ENCODE measurements at regions not wholly inside any gene's neighbourhood (a gene's known extent, or its start where the extent isn't known, plus 50 kb on each side); places are given as distances from the start of the nearest gene placed in this dataset.

DNA sequence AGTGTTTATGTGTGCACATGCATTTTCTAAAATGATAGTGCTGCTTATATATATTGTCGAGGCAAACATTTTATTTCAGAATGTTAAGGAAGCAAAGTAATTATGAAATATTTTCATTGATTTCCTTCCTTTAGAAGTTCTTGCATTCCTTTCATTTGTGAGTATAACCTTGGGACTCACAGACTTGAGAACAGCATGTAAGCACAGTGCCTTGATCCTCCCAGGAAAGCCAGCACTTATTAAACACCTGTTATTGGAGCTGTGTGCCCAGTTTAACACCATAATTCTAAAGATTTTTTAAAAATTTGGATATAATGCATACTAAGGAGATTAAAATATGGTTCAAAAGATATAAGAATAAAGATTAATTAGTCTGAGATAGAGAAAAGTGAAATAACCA, 554.4 kb upstream of the FAM98A start (continued):
- TF ChIP-seq EMX1 (CRISPR knock-in tag; IDR thresholded peaks at IDR 0.05) = no peak
- no peak for TF ChIP-seq NFE2L1 (CRISPR knock-in tag; IDR thresholded peaks at IDR 0.05)
- TF ChIP-seq ZNF219 (CRISPR knock-in tag; IDR thresholded peaks at IDR 0.05; ENCODE audit: borderline replicate concordance) = no peak
- TF ChIP-seq, protein P1, sequence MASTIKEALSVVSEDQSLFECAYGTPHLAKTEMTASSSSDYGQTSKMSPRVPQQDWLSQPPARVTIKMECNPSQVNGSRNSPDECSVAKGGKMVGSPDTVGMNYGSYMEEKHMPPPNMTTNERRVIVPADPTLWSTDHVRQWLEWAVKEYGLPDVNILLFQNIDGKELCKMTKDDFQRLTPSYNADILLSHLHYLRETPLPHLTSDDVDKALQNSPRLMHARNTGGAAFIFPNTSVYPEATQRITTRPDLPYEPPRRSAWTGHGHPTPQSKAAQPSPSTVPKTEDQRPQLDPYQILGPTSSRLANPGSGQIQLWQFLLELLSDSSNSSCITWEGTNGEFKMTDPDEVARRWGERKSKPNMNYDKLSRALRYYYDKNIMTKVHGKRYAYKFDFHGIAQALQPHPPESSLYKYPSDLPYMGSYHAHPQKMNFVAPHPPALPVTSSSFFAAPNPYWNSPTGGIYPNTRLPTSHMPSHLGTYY (CRISPR knock-in tag; IDR thresholded peaks at IDR 0.05) = no peak
- TF ChIP-seq GTF2I (CRISPR knock-in tag; conservative IDR thresholded peaks at IDR 0.05) = no peak
- TF ChIP-seq, protein P2, sequence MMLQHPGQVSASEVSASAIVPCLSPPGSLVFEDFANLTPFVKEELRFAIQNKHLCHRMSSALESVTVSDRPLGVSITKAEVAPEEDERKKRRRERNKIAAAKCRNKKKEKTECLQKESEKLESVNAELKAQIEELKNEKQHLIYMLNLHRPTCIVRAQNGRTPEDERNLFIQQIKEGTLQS (CRISPR knock-in tag; conservative IDR thresholded peaks at IDR 0.05) = no peak
- TF ChIP-seq, protein P3, sequence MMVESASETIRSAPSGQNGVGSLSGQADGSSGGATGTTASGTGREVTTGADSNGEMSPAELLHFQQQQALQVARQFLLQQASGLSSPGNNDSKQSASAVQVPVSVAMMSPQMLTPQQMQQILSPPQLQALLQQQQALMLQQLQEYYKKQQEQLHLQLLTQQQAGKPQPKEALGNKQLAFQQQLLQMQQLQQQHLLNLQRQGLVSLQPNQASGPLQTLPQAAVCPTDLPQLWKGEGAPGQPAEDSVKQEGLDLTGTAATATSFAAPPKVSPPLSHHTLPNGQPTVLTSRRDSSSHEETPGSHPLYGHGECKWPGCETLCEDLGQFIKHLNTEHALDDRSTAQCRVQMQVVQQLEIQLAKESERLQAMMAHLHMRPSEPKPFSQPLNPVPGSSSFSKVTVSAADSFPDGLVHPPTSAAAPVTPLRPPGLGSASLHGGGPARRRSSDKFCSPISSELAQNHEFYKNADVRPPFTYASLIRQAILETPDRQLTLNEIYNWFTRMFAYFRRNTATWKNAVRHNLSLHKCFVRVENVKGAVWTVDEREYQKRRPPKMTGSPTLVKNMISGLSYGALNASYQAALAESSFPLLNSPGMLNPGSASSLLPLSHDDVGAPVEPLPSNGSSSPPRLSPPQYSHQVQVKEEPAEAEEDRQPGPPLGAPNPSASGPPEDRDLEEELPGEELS (CRISPR knock-in tag; IDR thresholded peaks at IDR 0.05) = no peak
- TF ChIP-seq, protein P4, sequence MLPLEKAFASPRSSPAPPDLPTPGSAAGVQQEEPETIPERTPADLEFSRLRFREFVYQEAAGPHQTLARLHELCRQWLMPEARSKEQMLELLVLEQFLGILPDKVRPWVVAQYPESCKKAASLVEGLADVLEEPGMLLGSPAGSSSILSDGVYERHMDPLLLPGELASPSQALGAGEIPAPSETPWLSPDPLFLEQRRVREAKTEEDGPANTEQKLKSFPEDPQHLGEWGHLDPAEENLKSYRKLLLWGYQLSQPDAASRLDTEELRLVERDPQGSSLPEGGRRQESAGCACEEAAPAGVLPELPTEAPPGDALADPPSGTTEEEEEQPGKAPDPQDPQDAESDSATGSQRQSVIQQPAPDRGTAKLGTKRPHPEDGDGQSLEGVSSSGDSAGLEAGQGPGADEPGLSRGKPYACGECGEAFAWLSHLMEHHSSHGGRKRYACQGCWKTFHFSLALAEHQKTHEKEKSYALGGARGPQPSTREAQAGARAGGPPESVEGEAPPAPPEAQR (CRISPR knock-in tag; IDR thresholded peaks at IDR 0.05) = no peak

DNA sequence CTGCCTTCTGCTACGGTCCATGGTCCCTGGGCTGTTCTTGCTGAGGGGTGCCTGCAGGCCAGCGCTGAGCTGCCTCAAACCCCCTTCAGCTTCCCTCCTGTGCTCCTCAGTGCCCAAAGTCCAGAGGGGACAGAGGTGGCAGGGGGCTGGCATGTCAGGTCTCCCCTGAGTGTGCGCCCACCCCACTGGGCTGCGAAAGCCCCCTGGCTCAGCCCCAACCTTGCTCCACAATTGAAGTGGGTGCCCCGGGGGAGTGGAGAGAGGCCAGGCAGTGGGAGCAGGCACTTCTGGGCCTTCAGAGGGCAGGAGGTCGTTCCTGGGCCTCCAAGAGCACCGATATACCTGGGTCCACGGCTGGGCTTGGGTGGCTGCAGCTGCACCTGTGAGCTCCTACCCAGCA, 548.7 kb upstream of the FAM98A start:
- no peak overlapping the region for H3K4me3 Mint-ChIP-seq
- ATAC-seq (no peak), DNase-seq (ENCODE audit: low spot score) (no peak)
- POLR2A ChIA-PET = no interaction called here
- CTCF ChIA-PET = no interaction called here
- no peaks in the 10 kb centered on the region for H3K27me3 Mint-ChIP-seq (ENCODE audit: low read depth)
- H3K36me3 Mint-ChIP-seq = peaks cover 24% of the 10 kb centered on the region
- peaks cover 50% of the 10 kb centered on the region for H3K9me3 Mint-ChIP-seq
- no peak for TF ChIP-seq ZNF263 (CRISPR knock-in tag; IDR thresholded peaks at IDR 0.05; ENCODE audit: low read depth)
- no peak for TF ChIP-seq ZNF671 (CRISPR knock-in tag; IDR thresholded peaks at IDR 0.05)
- no peak overlapping the region for H3K27ac Mint-ChIP-seq
- no peaks in the 10 kb centered on the region for H3K4me1 Mint-ChIP-seq

DNA sequence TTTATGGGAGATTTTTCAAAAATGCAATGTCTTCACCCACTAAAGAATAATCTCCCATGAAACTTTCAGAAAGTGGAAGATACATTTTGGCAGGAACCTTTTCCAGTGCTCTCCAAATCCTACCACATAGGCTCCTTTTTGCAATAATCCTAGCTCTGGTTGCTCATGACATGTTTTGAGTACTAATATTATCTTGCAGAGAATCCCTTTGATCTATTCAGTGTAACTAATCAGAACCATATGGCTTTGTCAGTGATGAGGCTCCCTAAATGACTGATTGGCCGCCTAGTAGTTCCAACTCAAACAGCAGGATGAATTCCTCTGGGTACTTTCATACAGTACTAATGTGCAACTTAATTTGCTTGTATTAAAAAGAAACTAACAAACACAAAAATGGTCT, 544.0 kb upstream of the FAM98A start:
- no peaks in the 10 kb centered on the region for H3K27me3 Mint-ChIP-seq (ENCODE audit: low read depth)
- peaks cover 32% of the 10 kb centered on the region for H3K36me3 Mint-ChIP-seq
- TF ChIP-seq, protein P5, sequence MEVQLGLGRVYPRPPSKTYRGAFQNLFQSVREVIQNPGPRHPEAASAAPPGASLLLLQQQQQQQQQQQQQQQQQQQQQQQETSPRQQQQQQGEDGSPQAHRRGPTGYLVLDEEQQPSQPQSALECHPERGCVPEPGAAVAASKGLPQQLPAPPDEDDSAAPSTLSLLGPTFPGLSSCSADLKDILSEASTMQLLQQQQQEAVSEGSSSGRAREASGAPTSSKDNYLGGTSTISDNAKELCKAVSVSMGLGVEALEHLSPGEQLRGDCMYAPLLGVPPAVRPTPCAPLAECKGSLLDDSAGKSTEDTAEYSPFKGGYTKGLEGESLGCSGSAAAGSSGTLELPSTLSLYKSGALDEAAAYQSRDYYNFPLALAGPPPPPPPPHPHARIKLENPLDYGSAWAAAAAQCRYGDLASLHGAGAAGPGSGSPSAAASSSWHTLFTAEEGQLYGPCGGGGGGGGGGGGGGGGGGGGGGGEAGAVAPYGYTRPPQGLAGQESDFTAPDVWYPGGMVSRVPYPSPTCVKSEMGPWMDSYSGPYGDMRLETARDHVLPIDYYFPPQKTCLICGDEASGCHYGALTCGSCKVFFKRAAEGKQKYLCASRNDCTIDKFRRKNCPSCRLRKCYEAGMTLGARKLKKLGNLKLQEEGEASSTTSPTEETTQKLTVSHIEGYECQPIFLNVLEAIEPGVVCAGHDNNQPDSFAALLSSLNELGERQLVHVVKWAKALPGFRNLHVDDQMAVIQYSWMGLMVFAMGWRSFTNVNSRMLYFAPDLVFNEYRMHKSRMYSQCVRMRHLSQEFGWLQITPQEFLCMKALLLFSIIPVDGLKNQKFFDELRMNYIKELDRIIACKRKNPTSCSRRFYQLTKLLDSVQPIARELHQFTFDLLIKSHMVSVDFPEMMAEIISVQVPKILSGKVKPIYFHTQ (CRISPR knock-in tag; IDR thresholded peaks at IDR 0.05) = no peak
- no peak for TF ChIP-seq TCF7 (CRISPR knock-in tag; IDR thresholded peaks at IDR 0.05; ENCODE audit: low read depth)
- no peak for TF ChIP-seq CBFB (CRISPR knock-in tag; IDR thresholded peaks at IDR 0.05; ENCODE audit: low read depth)
- no peak for TF ChIP-seq IRF2 (CRISPR knock-in tag; IDR thresholded peaks at IDR 0.05; ENCODE audit: borderline replicate concordance, low read depth)
- TF ChIP-seq FOXJ3 (CRISPR knock-in tag; IDR thresholded peaks at IDR 0.05; ENCODE audit: borderline replicate concordance) = no peak
- no peak for TF ChIP-seq SOX15 (CRISPR knock-in tag; IDR thresholded peaks at IDR 0.05)
- TF ChIP-seq SMAD4 (CRISPR knock-in tag; IDR thresholded peaks at IDR 0.05) = no peak
- TF ChIP-seq, protein P6, sequence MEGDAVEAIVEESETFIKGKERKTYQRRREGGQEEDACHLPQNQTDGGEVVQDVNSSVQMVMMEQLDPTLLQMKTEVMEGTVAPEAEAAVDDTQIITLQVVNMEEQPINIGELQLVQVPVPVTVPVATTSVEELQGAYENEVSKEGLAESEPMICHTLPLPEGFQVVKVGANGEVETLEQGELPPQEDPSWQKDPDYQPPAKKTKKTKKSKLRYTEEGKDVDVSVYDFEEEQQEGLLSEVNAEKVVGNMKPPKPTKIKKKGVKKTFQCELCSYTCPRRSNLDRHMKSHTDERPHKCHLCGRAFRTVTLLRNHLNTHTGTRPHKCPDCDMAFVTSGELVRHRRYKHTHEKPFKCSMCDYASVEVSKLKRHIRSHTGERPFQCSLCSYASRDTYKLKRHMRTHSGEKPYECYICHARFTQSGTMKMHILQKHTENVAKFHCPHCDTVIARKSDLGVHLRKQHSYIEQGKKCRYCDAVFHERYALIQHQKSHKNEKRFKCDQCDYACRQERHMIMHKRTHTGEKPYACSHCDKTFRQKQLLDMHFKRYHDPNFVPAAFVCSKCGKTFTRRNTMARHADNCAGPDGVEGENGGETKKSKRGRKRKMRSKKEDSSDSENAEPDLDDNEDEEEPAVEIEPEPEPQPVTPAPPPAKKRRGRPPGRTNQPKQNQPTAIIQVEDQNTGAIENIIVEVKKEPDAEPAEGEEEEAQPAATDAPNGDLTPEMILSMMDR (IDR thresholded peaks at IDR 0.05) = no peak
- TF ChIP-seq, protein P7, sequence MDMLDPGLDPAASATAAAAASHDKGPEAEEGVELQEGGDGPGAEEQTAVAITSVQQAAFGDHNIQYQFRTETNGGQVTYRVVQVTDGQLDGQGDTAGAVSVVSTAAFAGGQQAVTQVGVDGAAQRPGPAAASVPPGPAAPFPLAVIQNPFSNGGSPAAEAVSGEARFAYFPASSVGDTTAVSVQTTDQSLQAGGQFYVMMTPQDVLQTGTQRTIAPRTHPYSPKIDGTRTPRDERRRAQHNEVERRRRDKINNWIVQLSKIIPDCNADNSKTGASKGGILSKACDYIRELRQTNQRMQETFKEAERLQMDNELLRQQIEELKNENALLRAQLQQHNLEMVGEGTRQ (CRISPR knock-in tag; IDR thresholded peaks at IDR 0.05) = no peak
- TF ChIP-seq, protein P8, sequence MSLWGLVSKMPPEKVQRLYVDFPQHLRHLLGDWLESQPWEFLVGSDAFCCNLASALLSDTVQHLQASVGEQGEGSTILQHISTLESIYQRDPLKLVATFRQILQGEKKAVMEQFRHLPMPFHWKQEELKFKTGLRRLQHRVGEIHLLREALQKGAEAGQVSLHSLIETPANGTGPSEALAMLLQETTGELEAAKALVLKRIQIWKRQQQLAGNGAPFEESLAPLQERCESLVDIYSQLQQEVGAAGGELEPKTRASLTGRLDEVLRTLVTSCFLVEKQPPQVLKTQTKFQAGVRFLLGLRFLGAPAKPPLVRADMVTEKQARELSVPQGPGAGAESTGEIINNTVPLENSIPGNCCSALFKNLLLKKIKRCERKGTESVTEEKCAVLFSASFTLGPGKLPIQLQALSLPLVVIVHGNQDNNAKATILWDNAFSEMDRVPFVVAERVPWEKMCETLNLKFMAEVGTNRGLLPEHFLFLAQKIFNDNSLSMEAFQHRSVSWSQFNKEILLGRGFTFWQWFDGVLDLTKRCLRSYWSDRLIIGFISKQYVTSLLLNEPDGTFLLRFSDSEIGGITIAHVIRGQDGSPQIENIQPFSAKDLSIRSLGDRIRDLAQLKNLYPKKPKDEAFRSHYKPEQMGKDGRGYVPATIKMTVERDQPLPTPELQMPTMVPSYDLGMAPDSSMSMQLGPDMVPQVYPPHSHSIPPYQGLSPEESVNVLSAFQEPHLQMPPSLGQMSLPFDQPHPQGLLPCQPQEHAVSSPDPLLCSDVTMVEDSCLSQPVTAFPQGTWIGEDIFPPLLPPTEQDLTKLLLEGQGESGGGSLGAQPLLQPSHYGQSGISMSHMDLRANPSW (CRISPR knock-in tag; conservative IDR thresholded peaks at IDR 0.05; ENCODE audit: low read depth) = no peak
- no peaks in the 10 kb centered on the region for H3K4me1 Mint-ChIP-seq
- peaks cover 47% of the 10 kb centered on the region for H3K9me3 Mint-ChIP-seq
- DNase-seq (ENCODE audit: low spot score) (no peak), ATAC-seq (no peak)
- H3K4me3 Mint-ChIP-seq = no peak overlapping the region
- ChIA-PET CTCF (no interaction called here), POLR2A (no interaction called here)
- no peak overlapping the region for H3K27ac Mint-ChIP-seq

Measured in WTC11 (cell line).